ENCODE measurements at regions not wholly inside any gene's neighbourhood (a gene's known extent, or its start where the extent isn't known, plus 50 kb on each side); places are given as distances from the start of the nearest gene placed in this dataset.

GRCh38 chr14:55891692-55892091 lies 226.5 kb upstream of the PELI2 start:
- DNase-seq (ENCODE audit: low spot score in 2 of 2), result no peak
- TF ChIP-seq, protein P1, sequence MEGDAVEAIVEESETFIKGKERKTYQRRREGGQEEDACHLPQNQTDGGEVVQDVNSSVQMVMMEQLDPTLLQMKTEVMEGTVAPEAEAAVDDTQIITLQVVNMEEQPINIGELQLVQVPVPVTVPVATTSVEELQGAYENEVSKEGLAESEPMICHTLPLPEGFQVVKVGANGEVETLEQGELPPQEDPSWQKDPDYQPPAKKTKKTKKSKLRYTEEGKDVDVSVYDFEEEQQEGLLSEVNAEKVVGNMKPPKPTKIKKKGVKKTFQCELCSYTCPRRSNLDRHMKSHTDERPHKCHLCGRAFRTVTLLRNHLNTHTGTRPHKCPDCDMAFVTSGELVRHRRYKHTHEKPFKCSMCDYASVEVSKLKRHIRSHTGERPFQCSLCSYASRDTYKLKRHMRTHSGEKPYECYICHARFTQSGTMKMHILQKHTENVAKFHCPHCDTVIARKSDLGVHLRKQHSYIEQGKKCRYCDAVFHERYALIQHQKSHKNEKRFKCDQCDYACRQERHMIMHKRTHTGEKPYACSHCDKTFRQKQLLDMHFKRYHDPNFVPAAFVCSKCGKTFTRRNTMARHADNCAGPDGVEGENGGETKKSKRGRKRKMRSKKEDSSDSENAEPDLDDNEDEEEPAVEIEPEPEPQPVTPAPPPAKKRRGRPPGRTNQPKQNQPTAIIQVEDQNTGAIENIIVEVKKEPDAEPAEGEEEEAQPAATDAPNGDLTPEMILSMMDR (IDR thresholded peaks at IDR 0.05), result no peak
- H3K36me3 ChIP-seq, result no peaks in the 10 kb centered on the region
- no peaks in the 10 kb centered on the region for H3K4me1 ChIP-seq
- no peak overlapping the region for H3K4me3 ChIP-seq
- intact Hi-C loops (cut with DNase I), result no loop called here
- H3K27ac ChIP-seq, result no peak overlapping the region
- H3K27me3 ChIP-seq, result no peaks in the 10 kb centered on the region
- H3K9me3 ChIP-seq, result no peaks in the 10 kb centered on the region

DNA sequence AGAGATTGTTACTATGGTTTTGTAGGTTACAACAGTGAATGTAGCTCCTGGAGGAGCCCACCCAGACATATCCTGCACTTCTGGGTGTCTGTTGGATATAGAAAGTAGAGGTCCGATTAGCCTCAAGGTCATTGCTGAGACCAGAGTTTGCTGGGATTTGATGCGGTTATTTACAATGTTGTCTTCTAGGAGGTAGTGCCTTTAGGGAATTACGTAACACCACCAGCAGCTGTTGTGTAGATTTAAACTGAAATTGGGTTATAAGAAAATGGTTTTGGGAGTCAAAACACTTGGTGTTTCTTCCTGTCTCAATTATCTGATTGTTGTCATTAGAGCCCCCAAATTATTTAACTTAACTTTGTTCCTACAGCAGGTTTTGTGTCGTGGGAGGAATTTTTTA lies 225.3 kb upstream of the PELI2 start:
- no peaks in the 10 kb centered on the region for H3K9me3 ChIP-seq
- intact Hi-C loops (cut with DNase I), result no loop called here
- H3K36me3 ChIP-seq, result no peaks in the 10 kb centered on the region
- H3K27me3 ChIP-seq, result no peaks in the 10 kb centered on the region
- H3K4me1 ChIP-seq, result no peaks in the 10 kb centered on the region
- no peak overlapping the region for H3K4me3 ChIP-seq
- TF ChIP-seq, protein P1 (IDR thresholded peaks at IDR 0.05), result no peak
- no peak overlapping the region for H3K27ac ChIP-seq
- DNase-seq (ENCODE audit: low spot score in 2 of 2), result no peak

DNA sequence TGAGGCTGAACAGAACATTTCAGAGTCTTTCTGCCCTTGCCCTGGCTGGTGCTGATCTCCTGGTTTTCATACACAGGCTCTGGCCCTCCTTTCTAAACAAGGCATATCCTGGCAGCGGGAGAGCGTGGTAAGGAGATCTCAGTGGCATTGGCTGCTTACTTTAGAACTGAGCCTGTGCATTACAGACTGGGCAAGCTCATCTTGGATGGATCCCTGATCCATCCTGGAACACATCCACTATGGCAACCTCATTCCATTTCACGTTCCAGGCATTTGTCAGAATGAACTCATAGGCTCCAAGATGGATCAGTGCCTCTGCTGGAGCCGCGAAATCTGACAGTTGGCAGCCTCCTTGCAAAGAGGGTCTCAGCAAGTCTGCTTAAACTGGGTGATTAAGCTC lies 224.5 kb upstream of the PELI2 start:
- Histone ChIP-seq H3K27ac (no peak overlapping the region), H3K4me3 (no peak overlapping the region), H3K9me3 (no peaks in the 10 kb centered on the region), H3K27me3 (no peaks in the 10 kb centered on the region), H3K36me3 (no peaks in the 10 kb centered on the region), H3K4me1 (no peaks in the 10 kb centered on the region)
- intact Hi-C loops (cut with DNase I), result no loop called here
- DNase-seq (ENCODE audit: low spot score in 2 of 2), result no peak
- TF ChIP-seq, protein P1 (IDR thresholded peaks at IDR 0.05), result no peak

DNA sequence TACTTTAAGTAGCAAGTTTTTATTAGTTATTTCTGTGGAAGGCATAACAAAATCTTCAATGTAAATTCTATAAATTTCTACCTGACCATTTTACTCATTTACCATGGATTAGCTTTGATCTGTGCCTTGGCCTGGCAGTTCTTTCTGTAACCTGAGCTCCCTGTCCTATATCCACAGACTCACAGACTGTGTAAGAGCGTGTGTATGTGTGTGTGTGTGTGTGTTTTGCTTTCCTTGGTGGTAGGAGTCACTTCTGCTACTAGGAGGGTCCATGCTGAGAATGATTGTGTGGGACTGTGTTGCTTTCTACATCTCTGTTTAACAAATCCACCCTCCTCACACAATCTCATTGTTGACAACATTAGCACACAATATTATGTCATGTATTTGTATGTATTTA lies 221.2 kb upstream of the PELI2 start:
- Histone ChIP-seq H3K36me3 (no peaks in the 10 kb centered on the region), H3K4me1 (no peaks in the 10 kb centered on the region), H3K27me3 (no peaks in the 10 kb centered on the region), H3K9me3 (no peaks in the 10 kb centered on the region), H3K4me3 (no peak overlapping the region), H3K27ac (no peak overlapping the region)
- DNase-seq (ENCODE audit: low spot score in 2 of 2), result no peak
- intact Hi-C loops (cut with DNase I), result no loop called here
- TF ChIP-seq, protein P1 (IDR thresholded peaks at IDR 0.05), result no peak

- no peak for DNase-seq (ENCODE audit: low spot score in 2 of 2)
- Histone ChIP-seq H3K36me3 (no peaks in the 10 kb centered on the region), H3K27me3 (no peaks in the 10 kb centered on the region), H3K4me1 (no peaks in the 10 kb centered on the region), H3K9me3 (no peaks in the 10 kb centered on the region), H3K27ac (no peak overlapping the region), H3K4me3 (no peak overlapping the region)
- intact Hi-C loops (cut with DNase I), result no loop called here
- TF ChIP-seq, protein P1 (IDR thresholded peaks at IDR 0.05), result no peak
Observed at GRCh38 chr14:55898938-55899337, 219.3 kb upstream of the PELI2 start.

- Histone ChIP-seq H3K36me3 (no peaks in the 10 kb centered on the region), H3K4me3 (no peak overlapping the region), H3K27me3 (no peaks in the 10 kb centered on the region), H3K27ac (no peak overlapping the region), H3K9me3 (no peaks in the 10 kb centered on the region), H3K4me1 (no peaks in the 10 kb centered on the region)
- TF ChIP-seq, protein P1 (IDR thresholded peaks at IDR 0.05), result no peak
- intact Hi-C loops (cut with DNase I), result no loop called here
- DNase-seq (ENCODE audit: low spot score in 2 of 2), result no peak
Observed at GRCh38 chr14:55899531-55899930, 218.7 kb upstream of the PELI2 start.

Measured in ascending aorta (tissue), 2 donors.